DND-41 (cell line): ENCODE measurements at regions not wholly inside any gene's neighbourhood (a gene's known extent, or its start where the extent isn't known, plus 50 kb on each side); places are given as distances from the start of the nearest gene placed in this dataset.

Experiments used
- EZH2 ChIP-seq: IDR thresholded peaks from 3 replicates; pipeline ENCODE4 v1.6.1; 2012; ENCODE audit warnings: borderline replicate concordance, low read depth, mild to moderate bottlenecking, moderate library complexity, low read length, inconsistent platforms; ENCODE audit not compliant: severe bottlenecking
- TF ChIP-seq, protein P1 (sequence below): IDR thresholded peaks from 2 replicates; pipeline ENCODE4 v1.5.1; 2012; ENCODE audit warnings: borderline replicate concordance, low read length, moderate library complexity, mild to moderate bottlenecking; ENCODE audit not compliant: poor library complexity, severe bottlenecking; ENCODE audit errors: extremely low read depth

DNA sequence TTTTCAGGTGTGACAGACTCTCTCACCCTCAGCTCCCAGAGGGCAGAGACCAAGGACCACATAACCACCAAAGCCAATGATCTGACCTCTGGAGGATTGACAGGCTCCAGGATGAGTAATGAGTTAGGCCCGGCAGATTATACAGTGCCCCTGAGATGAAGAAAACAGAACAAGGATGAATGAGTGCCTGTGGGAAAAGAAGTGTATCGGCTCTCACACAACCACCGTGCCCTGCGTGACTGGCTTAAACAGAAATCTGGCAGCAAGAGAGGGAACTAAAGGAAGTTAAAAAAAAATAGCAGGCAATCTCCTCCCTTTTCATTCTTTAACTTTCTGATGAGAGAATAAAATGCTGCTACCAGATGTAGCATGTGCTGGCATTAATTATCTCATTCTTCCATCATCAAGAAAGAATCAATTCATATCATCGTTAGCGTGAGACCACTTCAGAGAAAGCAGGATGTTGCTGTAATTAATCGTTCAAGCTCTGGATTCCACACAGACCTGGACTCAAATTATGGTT lies 227.5 kb upstream of the COL8A1 start:
- TF ChIP-seq EZH2, result no peak
- TF ChIP-seq, protein P1, sequence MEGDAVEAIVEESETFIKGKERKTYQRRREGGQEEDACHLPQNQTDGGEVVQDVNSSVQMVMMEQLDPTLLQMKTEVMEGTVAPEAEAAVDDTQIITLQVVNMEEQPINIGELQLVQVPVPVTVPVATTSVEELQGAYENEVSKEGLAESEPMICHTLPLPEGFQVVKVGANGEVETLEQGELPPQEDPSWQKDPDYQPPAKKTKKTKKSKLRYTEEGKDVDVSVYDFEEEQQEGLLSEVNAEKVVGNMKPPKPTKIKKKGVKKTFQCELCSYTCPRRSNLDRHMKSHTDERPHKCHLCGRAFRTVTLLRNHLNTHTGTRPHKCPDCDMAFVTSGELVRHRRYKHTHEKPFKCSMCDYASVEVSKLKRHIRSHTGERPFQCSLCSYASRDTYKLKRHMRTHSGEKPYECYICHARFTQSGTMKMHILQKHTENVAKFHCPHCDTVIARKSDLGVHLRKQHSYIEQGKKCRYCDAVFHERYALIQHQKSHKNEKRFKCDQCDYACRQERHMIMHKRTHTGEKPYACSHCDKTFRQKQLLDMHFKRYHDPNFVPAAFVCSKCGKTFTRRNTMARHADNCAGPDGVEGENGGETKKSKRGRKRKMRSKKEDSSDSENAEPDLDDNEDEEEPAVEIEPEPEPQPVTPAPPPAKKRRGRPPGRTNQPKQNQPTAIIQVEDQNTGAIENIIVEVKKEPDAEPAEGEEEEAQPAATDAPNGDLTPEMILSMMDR, result no peak
